ENCODE measurements at regions not wholly inside any gene's neighbourhood (a gene's known extent, or its start where the extent isn't known, plus 50 kb on each side); places are given as distances from the start of the nearest gene placed in this dataset.

DNA sequence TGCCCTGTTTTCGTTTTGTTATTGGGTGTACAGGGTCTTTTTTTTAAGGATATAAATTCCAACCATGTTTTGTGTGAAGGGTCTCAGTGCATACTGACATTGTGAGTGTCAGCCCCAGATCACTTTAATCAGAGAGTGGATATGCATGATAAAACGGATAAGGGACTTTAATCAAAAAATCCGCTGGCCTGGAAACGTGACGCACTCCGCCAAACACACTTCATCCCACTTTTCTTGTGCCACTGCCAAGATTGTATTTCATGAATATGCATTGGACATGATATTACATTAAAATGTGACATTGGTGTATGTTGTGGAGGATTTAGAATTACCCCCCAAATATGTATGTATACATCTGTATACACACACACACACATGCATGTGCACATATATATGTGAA, 273.1 kb downstream of the VRK1 start:
- no peak for DNase-seq (ENCODE audit: insufficient read length, low spot score)
- FAIRE-seq: no peak
- TF ChIP-seq, protein P1, sequence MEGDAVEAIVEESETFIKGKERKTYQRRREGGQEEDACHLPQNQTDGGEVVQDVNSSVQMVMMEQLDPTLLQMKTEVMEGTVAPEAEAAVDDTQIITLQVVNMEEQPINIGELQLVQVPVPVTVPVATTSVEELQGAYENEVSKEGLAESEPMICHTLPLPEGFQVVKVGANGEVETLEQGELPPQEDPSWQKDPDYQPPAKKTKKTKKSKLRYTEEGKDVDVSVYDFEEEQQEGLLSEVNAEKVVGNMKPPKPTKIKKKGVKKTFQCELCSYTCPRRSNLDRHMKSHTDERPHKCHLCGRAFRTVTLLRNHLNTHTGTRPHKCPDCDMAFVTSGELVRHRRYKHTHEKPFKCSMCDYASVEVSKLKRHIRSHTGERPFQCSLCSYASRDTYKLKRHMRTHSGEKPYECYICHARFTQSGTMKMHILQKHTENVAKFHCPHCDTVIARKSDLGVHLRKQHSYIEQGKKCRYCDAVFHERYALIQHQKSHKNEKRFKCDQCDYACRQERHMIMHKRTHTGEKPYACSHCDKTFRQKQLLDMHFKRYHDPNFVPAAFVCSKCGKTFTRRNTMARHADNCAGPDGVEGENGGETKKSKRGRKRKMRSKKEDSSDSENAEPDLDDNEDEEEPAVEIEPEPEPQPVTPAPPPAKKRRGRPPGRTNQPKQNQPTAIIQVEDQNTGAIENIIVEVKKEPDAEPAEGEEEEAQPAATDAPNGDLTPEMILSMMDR (IDR thresholded peaks at IDR 0.05; ENCODE audit: insufficient read depth, missing control alignments): no peak

DNA sequence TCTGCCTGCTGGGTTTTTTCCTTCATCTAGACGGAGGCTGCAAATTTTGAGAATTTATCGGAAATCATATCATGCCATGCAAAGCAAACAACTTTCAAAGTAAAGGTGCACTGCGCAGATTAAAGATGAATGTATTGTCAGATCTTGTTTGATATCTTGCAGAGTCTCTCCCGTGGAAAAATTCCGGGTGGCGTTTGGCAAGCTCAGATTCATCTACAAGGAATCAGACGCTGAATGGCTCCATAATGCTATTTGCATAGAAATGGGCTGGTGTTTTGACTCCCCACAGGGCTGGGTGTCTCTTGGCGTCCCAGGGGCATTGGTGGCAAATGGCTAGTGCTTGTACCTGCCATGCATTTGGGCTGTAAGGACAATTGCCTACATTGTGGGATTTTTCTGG, 274.0 kb downstream of the VRK1 start:
- DNase-seq (ENCODE audit: insufficient read length, low spot score) (no peak), FAIRE-seq (no peak)
- TF ChIP-seq, protein P1 (IDR thresholded peaks at IDR 0.05; ENCODE audit: insufficient read depth, missing control alignments): no peak

DNA sequence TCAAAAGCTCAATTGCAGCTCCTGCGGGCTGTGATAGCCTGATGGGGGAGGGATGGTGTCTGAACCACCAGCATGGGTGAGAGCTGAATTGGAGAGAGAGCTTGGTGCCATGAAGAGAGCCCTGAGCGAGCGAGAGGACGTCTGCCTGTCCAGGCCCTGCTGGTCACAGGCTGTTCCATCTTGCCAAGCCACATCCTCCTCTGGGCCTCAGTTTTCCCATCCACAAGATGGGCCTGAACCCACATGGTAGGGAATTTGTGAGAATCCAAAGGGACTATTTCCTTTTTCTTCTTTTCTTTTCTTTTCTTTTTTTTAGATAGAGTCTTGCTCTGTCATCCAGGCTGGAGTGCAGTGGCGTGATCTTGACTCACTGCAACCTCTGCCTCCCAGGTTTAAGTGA, 276.4 kb downstream of the VRK1 start:
- FAIRE-seq: no peak
- TF ChIP-seq, protein P1 (IDR thresholded peaks at IDR 0.05; ENCODE audit: insufficient read depth, missing control alignments): no peak
- DNase-seq (ENCODE audit: insufficient read length, low spot score): no peak

DNA sequence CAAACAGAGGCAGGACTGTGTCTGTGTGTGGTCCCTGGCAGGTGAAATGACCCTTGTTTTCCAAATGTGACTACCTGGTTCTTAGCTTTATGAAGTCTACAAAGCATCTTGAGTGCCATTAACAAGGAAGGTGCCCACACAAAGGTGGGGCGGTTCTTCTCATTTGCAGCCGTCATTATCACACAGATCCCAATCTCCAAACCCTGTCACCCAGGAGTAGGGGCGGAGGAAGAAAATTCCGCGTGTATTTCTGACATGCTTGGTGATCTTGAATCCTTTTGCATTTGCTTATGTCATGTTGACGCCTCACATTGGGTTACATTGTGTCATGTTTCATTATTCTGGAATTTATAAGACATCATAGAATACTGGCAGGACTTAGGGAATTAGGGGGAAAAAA, 277.3 kb downstream of the VRK1 start:
- no peak for DNase-seq (ENCODE audit: insufficient read length, low spot score)
- TF ChIP-seq, protein P1 (IDR thresholded peaks at IDR 0.05; ENCODE audit: insufficient read depth, missing control alignments): no peak
- no peak for FAIRE-seq

DNA sequence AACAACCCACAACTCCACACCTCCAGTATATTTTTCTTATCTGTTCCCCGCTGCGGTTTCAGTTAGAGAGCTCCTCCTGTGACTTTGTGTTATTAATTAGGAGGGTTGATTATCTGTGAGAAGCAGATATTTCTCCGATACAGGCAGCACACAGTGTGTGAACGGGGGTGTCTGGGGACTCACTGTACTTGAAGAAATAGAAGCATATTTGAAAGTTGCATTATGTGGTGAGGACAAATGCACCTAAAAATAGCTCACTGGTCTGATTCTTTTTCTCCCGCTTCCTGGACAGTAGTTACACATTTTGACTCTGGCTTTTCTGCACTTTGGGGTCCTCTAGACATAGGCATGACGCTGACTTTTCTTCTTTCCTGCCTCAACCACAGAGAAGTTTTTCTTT, 277.7 kb downstream of the VRK1 start:
- FAIRE-seq (no peak), DNase-seq (ENCODE audit: insufficient read length, low spot score) (no peak)
- TF ChIP-seq, protein P1 (IDR thresholded peaks at IDR 0.05; ENCODE audit: insufficient read depth, missing control alignments): no peak

DNA sequence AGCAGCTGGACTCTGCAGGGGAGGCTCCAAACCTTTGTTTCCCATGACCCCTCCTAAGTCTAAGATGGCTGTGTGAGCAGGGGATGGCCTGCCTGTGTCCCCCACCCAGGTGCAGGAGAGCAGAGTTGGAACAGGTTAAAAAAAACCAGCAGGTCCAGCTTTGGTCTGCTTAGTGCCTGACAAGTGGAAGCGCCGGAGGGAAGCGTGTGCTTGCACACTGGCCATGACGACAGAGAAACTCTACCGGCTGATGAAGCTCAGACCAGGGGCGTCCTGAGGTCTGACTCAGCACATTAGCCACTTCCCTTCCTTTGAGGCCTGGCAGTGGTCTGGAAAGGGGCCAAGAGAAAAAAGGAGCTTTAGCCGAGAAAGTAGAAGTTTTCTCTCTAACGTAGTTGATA, 280.1 kb downstream of the VRK1 start:
- TF ChIP-seq, protein P1 (IDR thresholded peaks at IDR 0.05; ENCODE audit: insufficient read depth, missing control alignments): no peak
- DNase-seq (ENCODE audit: insufficient read length, low spot score): no peak
- FAIRE-seq: no peak

DNA sequence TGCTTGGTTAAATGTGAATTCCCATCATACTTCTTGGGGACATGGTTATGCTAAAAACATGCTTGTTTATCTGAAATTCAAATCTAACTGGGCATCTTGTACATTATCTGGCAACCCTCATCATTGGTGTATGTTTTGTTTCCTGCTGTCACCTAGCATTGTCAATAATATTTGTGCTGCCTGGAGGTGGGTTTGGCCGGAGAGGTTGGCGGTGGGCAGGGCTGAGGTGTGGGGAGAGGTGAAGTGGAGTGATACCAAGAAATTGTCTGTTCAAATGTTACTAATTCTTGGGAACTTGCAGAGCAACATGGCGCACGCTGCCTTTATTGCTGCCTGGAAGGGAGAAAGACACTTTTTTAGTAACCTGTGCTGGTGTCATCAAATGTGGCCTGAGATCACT, 280.5 kb downstream of the VRK1 start:
- no peak for FAIRE-seq
- TF ChIP-seq, protein P1 (IDR thresholded peaks at IDR 0.05; ENCODE audit: insufficient read depth, missing control alignments): no peak
- DNase-seq (ENCODE audit: insufficient read length, low spot score): no peak
